NCI-H1930 (cell line): ENCODE measurements at regions not wholly inside any gene's neighbourhood (a gene's known extent, or its start where the extent isn't known, plus 50 kb on each side); places are given as distances from the start of the nearest gene placed in this dataset.
"Not testable (repeated sequence)": the region's sequence is repeated elsewhere in the genome, so short reads cannot be mapped to it uniquely, and the experiment has no call there.

Source experiments
- DNase-seq, 2 experiments: peaks; one replicate each; lab custom pipeline; 2025; lab: John Stamatoyannopoulos, UW

GRCh38 chr4:31482691-31483090 is 762.5 kb downstream of the PCDH7 start:
- DNase-seq, result no peak

GRCh38 chr4:31499216-31499615 is 779.0 kb downstream of the PCDH7 start:
- DNase-seq, result not testable (repeated sequence)

- no peak for DNase-seq
Measured at GRCh38 chr4:31516520-31516919, 796.4 kb downstream of the PCDH7 start.

GRCh38 chr4:31518796-31519250 is 798.7 kb downstream of the PCDH7 start:
- no peak for DNase-seq

GRCh38 chr4:31530555-31530954 is 810.4 kb downstream of the PCDH7 start:
- no peak for DNase-seq

- no peak for DNase-seq
Measured at GRCh38 chr4:31538877-31539276, 818.7 kb downstream of the PCDH7 start.

GRCh38 chr4:31539284-31540069 is 819.3 kb downstream of the PCDH7 start:
- no peak for DNase-seq

GRCh38 chr4:31545330-31545729 is 825.2 kb downstream of the PCDH7 start:
- DNase-seq, result no peak

- no peak for DNase-seq
Measured at GRCh38 chr4:31545755-31546154, 825.6 kb downstream of the PCDH7 start.

- no peak for DNase-seq
Measured at GRCh38 chr4:31548021-31548420, 827.9 kb downstream of the PCDH7 start.

- no peak for DNase-seq
Measured at GRCh38 chr4:31548823-31549222, 828.7 kb downstream of the PCDH7 start.

- DNase-seq, result no peak
Measured at GRCh38 chr4:31549256-31549655, 829.1 kb downstream of the PCDH7 start.

GRCh38 chr4:31557437-31557836 is 837.3 kb downstream of the PCDH7 start:
- no peak for DNase-seq

- no peak for DNase-seq
Measured at GRCh38 chr4:31573554-31573953, 853.4 kb downstream of the PCDH7 start.

- DNase-seq, result no peak
Measured at GRCh38 chr4:31575504-31575903, 855.3 kb downstream of the PCDH7 start.

- no peak for DNase-seq
Measured at GRCh38 chr4:31580843-31581242, 860.7 kb downstream of the PCDH7 start.

- DNase-seq, result no peak
Measured at GRCh38 chr4:31585503-31585902, 865.3 kb downstream of the PCDH7 start.

GRCh38 chr4:31592293-31592692 is 872.1 kb downstream of the PCDH7 start:
- DNase-seq, result no peak

GRCh38 chr4:31595496-31595895 is 875.3 kb downstream of the PCDH7 start:
- no peak for DNase-seq

- DNase-seq, result no peak
Measured at GRCh38 chr4:31598639-31599038, 878.5 kb downstream of the PCDH7 start.

- DNase-seq, result no peak
Measured at GRCh38 chr4:31601793-31602192, 881.6 kb downstream of the PCDH7 start.

- no peak for DNase-seq
Measured at GRCh38 chr4:31613946-31614623, 893.9 kb downstream of the PCDH7 start.

- no peak for DNase-seq
Measured at GRCh38 chr4:31617667-31618066, 897.5 kb downstream of the PCDH7 start.

GRCh38 chr4:31620476-31620875 is 900.3 kb downstream of the PCDH7 start:
- no peak for DNase-seq
